ENCODE measurements at regions not wholly inside any gene's neighbourhood (a gene's known extent, or its start where the extent isn't known, plus 50 kb on each side); places are given as distances from the start of the nearest gene placed in this dataset.
"Not testable (repeated sequence)": the region's sequence is repeated elsewhere in the genome, so short reads cannot be mapped to it uniquely, and the experiment has no call there.

- no peaks in the 10 kb centered on the region for H3K36me3 ChIP-seq (ENCODE audit: control insufficient read depth in 1 of 2, insufficient read depth in 2 of 2, low read length in 1 of 2)
- no peak overlapping the region for H3K27ac ChIP-seq (ENCODE audit: low read depth in 1 of 2, low read length in 2 of 2)
- ATAC-seq (ENCODE audit: low FRiP score) (no peak), DNase-seq (no peak)
- no peaks in the 10 kb centered on the region for H3K4me1 ChIP-seq (ENCODE audit: control insufficient read depth in 1 of 2, insufficient read depth in 2 of 2, low read length in 2 of 2)
- H3K4me3 ChIP-seq (ENCODE audit: low read length in 2 of 2), result no peak overlapping the region
- intact Hi-C loops (cut with DNase I), result no loop called here
- peaks cover 2% of the 10 kb centered on the region for H3K9me3 ChIP-seq (ENCODE audit: control insufficient read depth, low read length)
- H3K27me3 ChIP-seq (ENCODE audit: control insufficient read depth in 1 of 2, insufficient read depth in 2 of 2, low read length in 1 of 2), result peaks cover 0 to 2% of the 10 kb centered on the region in 2 donors
Observed at GRCh38 chr4:81595287-81595686, 123.6 kb upstream of the RASGEF1B start.

GRCh38 chr4:81594490-81595159, 122.9 kb upstream of the RASGEF1B start:
- DNase-seq (no peak), ATAC-seq (ENCODE audit: low FRiP score) (no peak)
- Histone ChIP-seq H3K4me3 (ENCODE audit: low read length in 2 of 2) (no peak overlapping the region), H3K36me3 (ENCODE audit: control insufficient read depth in 1 of 2, insufficient read depth in 2 of 2, low read length in 1 of 2) (no peaks in the 10 kb centered on the region), H3K4me1 (ENCODE audit: control insufficient read depth in 1 of 2, insufficient read depth in 2 of 2, low read length in 2 of 2) (no peaks in the 10 kb centered on the region), H3K27me3 (ENCODE audit: control insufficient read depth in 1 of 2, insufficient read depth in 2 of 2, low read length in 1 of 2) (peaks cover 0 to 2% of the 10 kb centered on the region in 2 donors), H3K9me3 (ENCODE audit: control insufficient read depth, low read length) (peaks cover 2% of the 10 kb centered on the region), H3K27ac (ENCODE audit: low read depth in 1 of 2, low read length in 2 of 2) (no peak overlapping the region)
- 96% methylated on average over 4 of the region's 4 CpGs for WGBS, 2 donors
- intact Hi-C loops (cut with DNase I), result no loop called here

DNA sequence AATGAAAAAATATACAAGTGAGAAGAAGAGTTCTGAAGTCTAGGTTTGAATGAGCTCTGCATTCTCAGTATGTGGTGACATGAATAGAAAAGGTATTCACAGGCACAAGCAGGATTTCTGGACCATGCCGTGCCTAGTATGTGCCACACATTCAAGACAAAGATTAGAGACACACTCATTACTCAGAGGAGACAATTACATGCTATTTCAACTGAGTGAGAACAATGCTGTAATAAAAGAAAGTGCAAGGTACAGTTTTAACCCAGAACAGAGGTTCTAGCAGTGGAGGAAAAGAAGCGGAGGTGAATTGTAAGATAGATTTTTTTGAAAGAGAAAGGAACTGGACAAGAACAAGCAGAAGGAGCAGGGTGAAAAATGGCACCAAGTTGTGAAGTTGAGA, 121.0 kb upstream of the RASGEF1B start:
- no peaks in the 10 kb centered on the region for H3K36me3 ChIP-seq (ENCODE audit: control insufficient read depth in 1 of 2, insufficient read depth in 2 of 2, low read length in 1 of 2)
- H3K9me3 ChIP-seq (ENCODE audit: control insufficient read depth, low read length), result no peaks in the 10 kb centered on the region
- peaks cover 0 to 2% of the 10 kb centered on the region in 2 donors for H3K27me3 ChIP-seq (ENCODE audit: control insufficient read depth in 1 of 2, insufficient read depth in 2 of 2, low read length in 1 of 2)
- intact Hi-C loops (cut with DNase I), result no loop called here
- H3K4me3 ChIP-seq (ENCODE audit: low read length in 2 of 2), result no peak overlapping the region
- DNase-seq (no peak), ATAC-seq (ENCODE audit: low FRiP score) (no peak)
- no peaks in the 10 kb centered on the region for H3K4me1 ChIP-seq (ENCODE audit: control insufficient read depth in 1 of 2, insufficient read depth in 2 of 2, low read length in 2 of 2)
- WGBS, 2 donors, result 94 to 97% methylated on average over 2 of the region's 2 CpGs
- no peak overlapping the region for H3K27ac ChIP-seq (ENCODE audit: low read depth in 1 of 2, low read length in 2 of 2)

GRCh38 chr4:81590596-81590995, 118.9 kb upstream of the RASGEF1B start:
- H3K9me3 ChIP-seq (ENCODE audit: control insufficient read depth, low read length), result no peaks in the 10 kb centered on the region
- peaks cover 0 to 2% of the 10 kb centered on the region in 2 donors for H3K27me3 ChIP-seq (ENCODE audit: control insufficient read depth in 1 of 2, insufficient read depth in 2 of 2, low read length in 1 of 2)
- no peak overlapping the region for H3K4me3 ChIP-seq (ENCODE audit: low read length in 2 of 2)
- ATAC-seq (ENCODE audit: low FRiP score) (no peak), DNase-seq (no peak)
- 94 to 96% methylated on average over 1 of the region's 1 CpG for WGBS, 2 donors
- H3K27ac ChIP-seq (ENCODE audit: low read depth in 1 of 2, low read length in 2 of 2), result no peak overlapping the region
- no peaks in the 10 kb centered on the region for H3K4me1 ChIP-seq (ENCODE audit: control insufficient read depth in 1 of 2, insufficient read depth in 2 of 2, low read length in 2 of 2)
- intact Hi-C loops (cut with DNase I), result no loop called here
- no peaks in the 10 kb centered on the region for H3K36me3 ChIP-seq (ENCODE audit: control insufficient read depth in 1 of 2, insufficient read depth in 2 of 2, low read length in 1 of 2)

GRCh38 chr4:81589262-81589661, 117.6 kb upstream of the RASGEF1B start:
- peaks cover 0 to 2% of the 10 kb centered on the region in 2 donors for H3K27me3 ChIP-seq (ENCODE audit: control insufficient read depth in 1 of 2, insufficient read depth in 2 of 2, low read length in 1 of 2)
- H3K9me3 ChIP-seq (ENCODE audit: control insufficient read depth, low read length), result no peaks in the 10 kb centered on the region
- no peaks in the 10 kb centered on the region for H3K4me1 ChIP-seq (ENCODE audit: control insufficient read depth in 1 of 2, insufficient read depth in 2 of 2, low read length in 2 of 2)
- 98 to 100% methylated on average over 1 of the region's 1 CpG for WGBS, 2 donors
- no peak overlapping the region for H3K27ac ChIP-seq (ENCODE audit: low read depth in 1 of 2, low read length in 2 of 2)
- intact Hi-C loops (cut with DNase I), result no loop called here
- no peaks in the 10 kb centered on the region for H3K36me3 ChIP-seq (ENCODE audit: control insufficient read depth in 1 of 2, insufficient read depth in 2 of 2, low read length in 1 of 2)
- no peak overlapping the region for H3K4me3 ChIP-seq (ENCODE audit: low read length in 2 of 2)
- no peak for ATAC-seq (ENCODE audit: low FRiP score)
- DNase-seq, result no peak

DNA sequence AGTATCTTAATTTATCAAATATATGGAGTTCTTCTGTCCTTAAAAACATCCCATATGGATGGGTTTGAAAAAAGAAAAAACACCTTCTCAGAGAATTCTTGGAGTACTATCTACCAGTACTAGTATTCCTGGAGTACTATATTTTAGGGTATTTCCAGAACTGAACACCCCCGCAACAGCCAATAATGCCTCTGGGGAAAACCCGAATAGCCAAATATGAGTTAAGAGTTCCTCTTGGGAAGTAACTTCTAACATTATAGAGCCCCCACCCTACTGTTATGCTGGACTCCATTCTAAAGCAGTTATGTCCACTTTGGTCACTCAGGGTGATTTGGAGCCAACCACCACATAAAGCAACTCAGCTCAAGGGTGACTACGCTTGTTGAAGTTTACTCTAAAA, 115.0 kb upstream of the RASGEF1B start:
- 78 to 82% methylated on average over 3 of the region's 3 CpGs for WGBS, 2 donors
- H3K9me3 ChIP-seq (ENCODE audit: control insufficient read depth, low read length), result no peaks in the 10 kb centered on the region
- H3K4me3 ChIP-seq (ENCODE audit: low read length in 2 of 2), result no peak overlapping the region
- intact Hi-C loops (cut with DNase I), result no loop called here
- no peak for ATAC-seq (ENCODE audit: low FRiP score)
- H3K27me3 ChIP-seq (ENCODE audit: control insufficient read depth in 1 of 2, insufficient read depth in 2 of 2, low read length in 1 of 2), result no peaks in the 10 kb centered on the region
- no peak overlapping the region for H3K27ac ChIP-seq (ENCODE audit: low read depth in 1 of 2, low read length in 2 of 2)
- H3K36me3 ChIP-seq (ENCODE audit: control insufficient read depth in 1 of 2, insufficient read depth in 2 of 2, low read length in 1 of 2), result no peaks in the 10 kb centered on the region
- no peaks in the 10 kb centered on the region for H3K4me1 ChIP-seq (ENCODE audit: control insufficient read depth in 1 of 2, insufficient read depth in 2 of 2, low read length in 2 of 2)
- no peak for DNase-seq

- H3K4me1 ChIP-seq (ENCODE audit: control insufficient read depth in 1 of 2, insufficient read depth in 2 of 2, low read length in 2 of 2); DNase-seq; intact Hi-C loops (cut with DNase I); H3K27me3 ChIP-seq (ENCODE audit: control insufficient read depth in 1 of 2, insufficient read depth in 2 of 2, low read length in 1 of 2); H3K9me3 ChIP-seq (ENCODE audit: control insufficient read depth, low read length); H3K4me3 ChIP-seq (ENCODE audit: low read length in 2 of 2); H3K36me3 ChIP-seq (ENCODE audit: control insufficient read depth in 1 of 2, insufficient read depth in 2 of 2, low read length in 1 of 2); H3K27ac ChIP-seq (ENCODE audit: low read depth in 1 of 2, low read length in 2 of 2); ATAC-seq (ENCODE audit: low FRiP score): not testable (repeated sequence)
- WGBS, 2 donors, result 95% methylated on average over 3 of the region's 3 CpGs
Observed at GRCh38 chr4:81580994-81581374, 109.3 kb upstream of the RASGEF1B start.

DNA sequence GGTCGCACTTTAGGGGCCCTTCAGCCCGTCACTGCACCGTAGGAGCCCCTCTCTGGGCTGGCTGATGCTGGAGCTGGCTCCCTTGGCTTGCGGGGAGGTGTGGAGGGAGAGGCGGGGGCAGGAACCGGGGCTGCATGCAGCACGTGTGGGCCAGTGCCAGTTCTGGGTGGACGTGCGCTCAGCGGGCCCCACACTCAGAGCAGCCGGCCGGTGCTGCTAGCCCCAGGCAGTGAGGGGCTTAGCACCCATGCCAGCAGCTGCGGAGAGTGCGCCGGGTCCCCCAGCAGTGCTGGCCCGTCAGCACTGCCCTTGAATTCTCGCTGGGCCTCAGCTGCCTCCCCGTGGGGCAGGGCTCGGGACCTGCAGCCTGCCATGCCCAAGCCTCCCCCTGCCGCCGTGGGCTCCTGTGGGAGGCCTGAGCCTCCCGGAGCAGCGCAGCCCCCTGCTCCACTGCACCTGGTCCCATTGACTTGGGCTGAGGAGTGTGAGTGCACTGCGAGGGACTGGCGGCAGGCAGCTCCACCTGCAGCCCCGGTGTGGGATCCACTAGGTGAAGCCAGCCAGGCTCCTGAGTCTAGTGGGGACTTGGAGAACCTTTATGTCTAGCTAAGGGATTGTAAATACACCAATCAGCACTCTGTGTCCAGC, 108.8 kb upstream of the RASGEF1B start:
- H3K9me3 ChIP-seq (ENCODE audit: control insufficient read depth, low read length), result no peaks in the 10 kb centered on the region
- no peak for ATAC-seq (ENCODE audit: low FRiP score)
- no peaks in the 10 kb centered on the region for H3K4me1 ChIP-seq (ENCODE audit: control insufficient read depth in 1 of 2, insufficient read depth in 2 of 2, low read length in 2 of 2)
- intact Hi-C loops (cut with DNase I), result no loop called here
- no peaks in the 10 kb centered on the region for H3K27me3 ChIP-seq (ENCODE audit: control insufficient read depth in 1 of 2, insufficient read depth in 2 of 2, low read length in 1 of 2)
- no peak overlapping the region for H3K27ac ChIP-seq (ENCODE audit: low read depth in 1 of 2, low read length in 2 of 2)
- 92 to 94% methylated on average over 26 of the region's 26 CpGs for WGBS, 2 donors
- DNase-seq, result no peak
- H3K4me3 ChIP-seq (ENCODE audit: low read length in 2 of 2), result no peak overlapping the region
- H3K36me3 ChIP-seq (ENCODE audit: control insufficient read depth in 1 of 2, insufficient read depth in 2 of 2, low read length in 1 of 2), result no peaks in the 10 kb centered on the region

GRCh38 chr4:81577392-81577791, 105.7 kb upstream of the RASGEF1B start:
- 8% methylated on average over 1 of the region's 1 CpG for WGBS, 2 donors
- DNase-seq (no peak), ATAC-seq (ENCODE audit: low FRiP score) (no peak)
- Histone ChIP-seq H3K9me3 (ENCODE audit: control insufficient read depth, low read length) (no peaks in the 10 kb centered on the region), H3K4me3 (ENCODE audit: low read length in 2 of 2) (no peak overlapping the region), H3K36me3 (ENCODE audit: control insufficient read depth in 1 of 2, insufficient read depth in 2 of 2, low read length in 1 of 2) (no peaks in the 10 kb centered on the region), H3K27me3 (ENCODE audit: control insufficient read depth in 1 of 2, insufficient read depth in 2 of 2, low read length in 1 of 2) (no peaks in the 10 kb centered on the region), H3K4me1 (ENCODE audit: control insufficient read depth in 1 of 2, insufficient read depth in 2 of 2, low read length in 2 of 2) (no peaks in the 10 kb centered on the region), H3K27ac (ENCODE audit: low read depth in 1 of 2, low read length in 2 of 2) (no peak overlapping the region)
- intact Hi-C loops (cut with DNase I), result no loop called here

Measured in aorta (tissue), 5 donors.